ENCODE measurements at regions not wholly inside any gene's neighbourhood (a gene's known extent, or its start where the extent isn't known, plus 50 kb on each side); places are given as distances from the start of the nearest gene placed in this dataset.
A peak's percentile ranks its signal among the peaks of the same experiment; 100 is the strongest.

- TF ChIP-seq CTCF (conservative IDR thresholded peaks at IDR 0.05; ENCODE audit: low read depth, low read length) (peak; percentile 30; the same call in 1 of the 2 replicates), EZH2 (IDR thresholded peaks at IDR 0.05; ENCODE audit: low read length, unreplicated experiment) (no peak), EZH2phosphoT487 (IDR thresholded peaks at IDR 0.05; ENCODE audit: borderline replicate concordance, low read length) (no peak)
Observed at GRCh38 chr6:48490658-48491057, 379.7 kb upstream of the PTCHD4 start.

Measured in PC-3 (cell line).